Activated CD4-positive, alpha-beta T cell treated with anti-CD3 and anti-CD28 coated beads for 48 hours (primary cell): ENCODE measurements at regions not wholly inside any gene's neighbourhood (a gene's known extent, or its start where the extent isn't known, plus 50 kb on each side); places are given as distances from the start of the nearest gene placed in this dataset.

Experiments
- DNase-seq: peaks from one replicate; pipeline ENCODE4 v3.0.0-alpha.2; 2020

GRCh38 chr18:7358989-7359726 lies 128.3 kb downstream of the LRRC30 start:
- DNase-seq: no peak

GRCh38 chr18:7360606-7361170 lies 129.8 kb downstream of the LRRC30 start:
- DNase-seq: no peak

GRCh38 chr18:7363338-7363737 lies 132.4 kb downstream of the LRRC30 start:
- DNase-seq: no peak

- DNase-seq: no peak
Observed at GRCh38 chr18:7366597-7366996, 135.7 kb downstream of the LRRC30 start.

- DNase-seq: no peak
Observed at GRCh38 chr18:7367336-7367735, 136.4 kb downstream of the LRRC30 start.

GRCh38 chr18:7369006-7369405 lies 138.1 kb downstream of the LRRC30 start:
- no peak for DNase-seq

- no peak for DNase-seq
Observed at GRCh38 chr18:7370375-7370774, 139.5 kb downstream of the LRRC30 start.

GRCh38 chr18:7370802-7371201 lies 139.9 kb downstream of the LRRC30 start:
- no peak for DNase-seq

GRCh38 chr18:7373441-7373840 lies 142.6 kb downstream of the LRRC30 start:
- no peak for DNase-seq

GRCh38 chr18:7381307-7381706 lies 150.4 kb downstream of the LRRC30 start:
- DNase-seq: no peak

- DNase-seq: no peak
Observed at GRCh38 chr18:7382328-7383001, 151.6 kb downstream of the LRRC30 start.

GRCh38 chr18:7383002-7383980 lies 152.4 kb downstream of the LRRC30 start:
- no peak for DNase-seq

GRCh38 chr18:7388741-7389140 lies 157.9 kb downstream of the LRRC30 start:
- no peak for DNase-seq

- DNase-seq: no peak
Observed at GRCh38 chr18:7390731-7391492, 160.0 kb downstream of the LRRC30 start.

- no peak for DNase-seq
Observed at GRCh38 chr18:7393080-7393479, 162.2 kb downstream of the LRRC30 start.

GRCh38 chr18:7394050-7394659 lies 163.3 kb downstream of the LRRC30 start:
- no peak for DNase-seq

GRCh38 chr18:7395566-7395965 lies 164.7 kb downstream of the LRRC30 start:
- no peak for DNase-seq

- DNase-seq: no peak
Observed at GRCh38 chr18:7413906-7414305, 153.2 kb upstream of the PTPRM start.

GRCh38 chr18:7414459-7414858 lies 152.7 kb upstream of the PTPRM start:
- DNase-seq: no peak

GRCh38 chr18:7415081-7415894 lies 151.8 kb upstream of the PTPRM start:
- no peak for DNase-seq

GRCh38 chr18:7417727-7418126 lies 149.4 kb upstream of the PTPRM start:
- DNase-seq: no peak
